WERI-Rb-1 (cell line): ENCODE measurements at regions not wholly inside any gene's neighbourhood (a gene's known extent, or its start where the extent isn't known, plus 50 kb on each side); places are given as distances from the start of the nearest gene placed in this dataset.

Source experiments
- DNase-seq: peaks from one replicate; pipeline ENCODE4 v3.0.0-alpha.2; 2020
- H3K27ac ChIP-seq: fragments of 250-450 bp; sonication (Bioruptor Pico); 2 replicates; pipeline ENCODE4 v1.5.1; 2020; ENCODE audit warnings: mild to moderate bottlenecking, moderate library complexity
- H3K27me3 ChIP-seq: fragments of 250-450 bp; sonication (Bioruptor Pico); 2 replicates; pipeline ENCODE4 v1.5.1; 2021; ENCODE audit warnings: mild to moderate bottlenecking, low read depth, moderate library complexity; ENCODE audit not compliant: insufficient read depth, severe bottlenecking
- H3K36me3 ChIP-seq: fragments of 250-450 bp; sonication (Bioruptor Pico); 2 replicates; pipeline ENCODE4 v1.5.1; 2020; ENCODE audit warnings: mild to moderate bottlenecking, moderate library complexity
- H3K4me3 ChIP-seq: 2 replicates; pipeline ENCODE4 v1.5.1; 2011; ENCODE audit warnings: low read depth, mild to moderate bottlenecking, control low read depth, low read length
- H3K9me3 ChIP-seq: fragments of 250-450 bp; sonication (Bioruptor Pico); 2 replicates; pipeline ENCODE4 v1.5.1; 2021; ENCODE audit warnings: mild to moderate bottlenecking, moderate library complexity; ENCODE audit not compliant: severe bottlenecking
- TF ChIP-seq, protein P1 (sequence below): IDR thresholded peaks from 2 replicates; pipeline ENCODE4 v1.5.1; 2011; ENCODE audit warnings: low read depth, mild to moderate bottlenecking, control low read depth, inconsistent platforms, low read length

GRCh38 chr4:65071564-65071963 lies 598.7 kb downstream of the EPHA5 start:
- Histone ChIP-seq H3K36me3 (no peaks in the 10 kb centered on the region), H3K27me3 (no peaks in the 10 kb centered on the region), H3K27ac (no peak overlapping the region), H3K4me3 (no peak overlapping the region), H3K9me3 (no peaks in the 10 kb centered on the region)
- DNase-seq: no peak
- TF ChIP-seq, protein P1, sequence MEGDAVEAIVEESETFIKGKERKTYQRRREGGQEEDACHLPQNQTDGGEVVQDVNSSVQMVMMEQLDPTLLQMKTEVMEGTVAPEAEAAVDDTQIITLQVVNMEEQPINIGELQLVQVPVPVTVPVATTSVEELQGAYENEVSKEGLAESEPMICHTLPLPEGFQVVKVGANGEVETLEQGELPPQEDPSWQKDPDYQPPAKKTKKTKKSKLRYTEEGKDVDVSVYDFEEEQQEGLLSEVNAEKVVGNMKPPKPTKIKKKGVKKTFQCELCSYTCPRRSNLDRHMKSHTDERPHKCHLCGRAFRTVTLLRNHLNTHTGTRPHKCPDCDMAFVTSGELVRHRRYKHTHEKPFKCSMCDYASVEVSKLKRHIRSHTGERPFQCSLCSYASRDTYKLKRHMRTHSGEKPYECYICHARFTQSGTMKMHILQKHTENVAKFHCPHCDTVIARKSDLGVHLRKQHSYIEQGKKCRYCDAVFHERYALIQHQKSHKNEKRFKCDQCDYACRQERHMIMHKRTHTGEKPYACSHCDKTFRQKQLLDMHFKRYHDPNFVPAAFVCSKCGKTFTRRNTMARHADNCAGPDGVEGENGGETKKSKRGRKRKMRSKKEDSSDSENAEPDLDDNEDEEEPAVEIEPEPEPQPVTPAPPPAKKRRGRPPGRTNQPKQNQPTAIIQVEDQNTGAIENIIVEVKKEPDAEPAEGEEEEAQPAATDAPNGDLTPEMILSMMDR: no peak

- H3K27ac ChIP-seq: no peak overlapping the region
- H3K4me3 ChIP-seq: no peak overlapping the region
- H3K36me3 ChIP-seq: no peaks in the 10 kb centered on the region
- no peaks in the 10 kb centered on the region for H3K9me3 ChIP-seq
- no peak for DNase-seq
- TF ChIP-seq, protein P1: no peak
- H3K27me3 ChIP-seq: no peaks in the 10 kb centered on the region
Observed at GRCh38 chr4:65069177-65069576, 601.1 kb downstream of the EPHA5 start.

- Histone ChIP-seq H3K9me3 (no peaks in the 10 kb centered on the region), H3K27me3 (no peaks in the 10 kb centered on the region), H3K4me3 (no peak overlapping the region), H3K36me3 (no peaks in the 10 kb centered on the region), H3K27ac (no peak overlapping the region)
- no peak for DNase-seq
- TF ChIP-seq, protein P1: no peak
Observed at GRCh38 chr4:65066106-65066505, 604.2 kb downstream of the EPHA5 start.

DNA sequence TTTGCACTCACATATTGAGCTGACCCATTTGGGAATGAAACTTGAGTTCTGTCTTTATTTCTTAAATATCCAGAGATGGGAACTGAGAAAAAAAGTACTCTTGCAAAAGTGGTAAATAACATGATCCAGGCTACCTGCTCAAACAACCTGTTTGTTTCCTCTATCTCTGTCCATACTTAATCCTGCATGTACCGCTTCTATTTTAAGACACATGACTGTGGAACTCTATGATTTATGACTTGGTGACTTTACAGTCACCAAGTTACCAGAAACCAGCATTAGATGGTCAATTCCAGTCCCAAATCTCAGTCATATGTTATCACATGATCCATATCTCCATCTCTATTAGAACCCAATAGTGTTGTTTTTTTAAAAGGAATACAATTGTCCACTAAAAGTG lies 606.7 kb downstream of the EPHA5 start:
- Histone ChIP-seq H3K27ac (no peak overlapping the region), H3K4me3 (no peak overlapping the region), H3K36me3 (no peaks in the 10 kb centered on the region), H3K9me3 (no peaks in the 10 kb centered on the region), H3K27me3 (no peaks in the 10 kb centered on the region)
- TF ChIP-seq, protein P1: no peak
- DNase-seq: no peak

DNA sequence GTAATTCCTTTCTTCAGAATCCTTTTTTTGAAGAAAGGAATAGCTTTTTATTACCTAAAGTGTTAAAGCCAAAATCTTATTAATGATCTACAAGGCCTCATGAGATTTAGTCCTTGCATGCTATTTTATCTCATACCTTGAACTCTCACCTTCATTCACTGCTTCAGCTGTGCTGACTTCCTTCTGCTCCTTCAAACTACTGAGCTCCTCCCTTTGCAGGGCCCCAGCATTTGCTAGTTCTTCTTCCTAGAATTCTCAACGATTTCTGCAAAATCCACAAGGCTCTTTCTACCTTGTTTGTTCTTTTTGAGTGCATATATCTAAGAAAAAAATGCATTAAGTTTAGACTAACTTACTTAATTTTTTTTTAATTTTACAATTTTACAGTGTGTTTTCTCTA lies 619.5 kb downstream of the EPHA5 start:
- DNase-seq: no peak
- H3K36me3 ChIP-seq: no peaks in the 10 kb centered on the region
- H3K9me3 ChIP-seq: no peaks in the 10 kb centered on the region
- H3K27ac ChIP-seq: no peak overlapping the region
- TF ChIP-seq, protein P1: no peak
- no peaks in the 10 kb centered on the region for H3K27me3 ChIP-seq
- no peak overlapping the region for H3K4me3 ChIP-seq
